ENCODE measurements at regions not wholly inside any gene's neighbourhood (a gene's known extent, or its start where the extent isn't known, plus 50 kb on each side); places are given as distances from the start of the nearest gene placed in this dataset.

GRCh38 chr2:234684466-234684865, 187.6 kb upstream of the ARL4C start:
- no peak for ATAC-seq (ENCODE audit: low FRiP score in 2 of 2)
- DNase-seq, result no peak
- Histone ChIP-seq H3K4me3 (no peak overlapping the region), H3K27me3 (no peaks in the 10 kb centered on the region), H3K9me3 (no peaks in the 10 kb centered on the region), H3K27ac (no peak overlapping the region), H3K4me1 (peaks cover 0 to 7% (median 0%) of the 10 kb centered on the region in 4 donors), H3K36me3 (no peaks in the 10 kb centered on the region)
- TF ChIP-seq POLR2AphosphoS5 (IDR thresholded peaks at IDR 0.05) (no peak), EP300 (IDR thresholded peaks at IDR 0.05) (no peak), CTCF (IDR thresholded peaks at IDR 0.05) (no peak), POLR2A (IDR thresholded peaks at IDR 0.05) (no peak)
- WGBS, 2 donors, result 50 to 60% methylated on average over 1 of the region's 1 CpG

DNA sequence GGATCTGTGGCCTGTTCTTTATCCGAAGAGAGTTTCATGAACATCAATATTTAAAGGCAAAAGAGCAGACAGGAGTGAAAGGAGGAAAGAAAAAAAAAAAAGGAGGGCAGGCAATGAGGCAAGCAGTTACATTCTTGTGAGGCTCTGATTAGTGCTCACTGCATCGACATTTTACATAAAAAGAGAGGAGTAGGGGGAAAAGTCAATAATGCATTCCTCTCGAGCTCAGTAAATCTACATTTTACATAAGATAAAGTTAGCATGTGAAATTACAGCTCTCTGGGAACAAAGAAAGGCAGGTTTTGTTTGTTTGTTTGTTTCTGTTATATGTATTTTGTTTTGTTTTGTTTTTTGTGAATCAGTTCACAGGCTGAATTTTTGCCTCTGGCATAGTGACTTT, 187.1 kb upstream of the ARL4C start:
- Histone ChIP-seq H3K4me1 (peaks cover 0 to 7% (median 0%) of the 10 kb centered on the region in 4 donors), H3K27me3 (no peaks in the 10 kb centered on the region), H3K9me3 (no peaks in the 10 kb centered on the region), H3K36me3 (no peaks in the 10 kb centered on the region), H3K27ac (no peak overlapping the region), H3K4me3 (no peak overlapping the region)
- 78 to 83% methylated on average over 3 of the region's 3 CpGs for WGBS, 2 donors
- TF ChIP-seq POLR2A (IDR thresholded peaks at IDR 0.05), result no peak
- no peak for TF ChIP-seq CTCF (IDR thresholded peaks at IDR 0.05)
- no peak for TF ChIP-seq POLR2AphosphoS5 (IDR thresholded peaks at IDR 0.05)
- no peak for TF ChIP-seq EP300 (IDR thresholded peaks at IDR 0.05)
- ATAC-seq (ENCODE audit: low FRiP score in 2 of 2) (no peak), DNase-seq (no peak)

DNA sequence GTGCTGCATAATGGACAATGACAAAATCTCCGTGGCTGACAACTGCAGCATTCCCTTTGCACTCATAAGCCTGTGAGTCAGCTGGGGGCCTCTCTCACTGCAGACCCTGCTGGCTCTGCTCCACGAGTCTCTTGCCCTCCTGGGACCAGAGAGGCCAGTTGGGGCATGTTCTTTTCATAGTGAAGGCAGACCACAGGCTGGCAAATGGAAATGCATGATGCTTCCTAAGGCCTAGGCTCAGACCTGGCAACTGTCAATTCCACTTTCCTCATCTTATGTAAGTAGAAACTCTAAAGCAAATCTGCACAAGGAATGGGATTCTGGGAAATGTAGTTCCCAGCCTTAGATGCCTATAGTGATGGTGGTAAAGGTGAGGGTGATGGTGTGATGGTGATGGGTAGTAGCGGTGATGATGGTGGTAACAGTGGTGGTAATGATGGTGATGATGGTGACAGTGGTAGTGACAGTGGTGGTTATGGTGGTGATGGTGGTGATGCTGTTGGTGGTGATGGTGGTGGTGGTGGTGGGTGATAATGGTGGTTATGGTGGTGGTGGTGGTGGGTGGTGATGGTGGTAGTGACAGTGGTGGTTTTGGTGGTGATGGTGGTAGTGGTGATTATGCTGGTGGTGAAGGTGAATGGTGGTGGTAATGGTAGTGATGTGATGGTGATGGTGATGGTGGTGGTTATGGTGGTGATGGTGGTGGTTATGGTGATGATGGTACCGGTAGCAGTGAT, 185.8 kb upstream of the ARL4C start:
- 70 to 85% methylated on average over 4 of the region's 4 CpGs for WGBS, 2 donors
- peaks cover 0 to 7% (median 1%) of the 10 kb centered on the region in 4 donors for H3K4me1 ChIP-seq
- no peak overlapping the region for H3K27ac ChIP-seq
- no peak for DNase-seq
- H3K36me3 ChIP-seq, result no peaks in the 10 kb centered on the region
- TF ChIP-seq EP300 (IDR thresholded peaks at IDR 0.05), result no peak
- no peak for TF ChIP-seq POLR2AphosphoS5 (IDR thresholded peaks at IDR 0.05)
- TF ChIP-seq POLR2A (IDR thresholded peaks at IDR 0.05), result no peak
- no peak for TF ChIP-seq CTCF (IDR thresholded peaks at IDR 0.05)
- no peaks in the 10 kb centered on the region for H3K9me3 ChIP-seq
- H3K4me3 ChIP-seq, result no peak overlapping the region
- H3K27me3 ChIP-seq, result no peaks in the 10 kb centered on the region
- no peak for ATAC-seq (ENCODE audit: low FRiP score in 2 of 2)

GRCh38 chr2:234680688-234681619, 184.1 kb upstream of the ARL4C start:
- Histone ChIP-seq H3K36me3 (no peaks in the 10 kb centered on the region), H3K27ac (peak overlapping the region in 1 of 4 donors; percentile 6), H3K27me3 (no peaks in the 10 kb centered on the region), H3K9me3 (no peaks in the 10 kb centered on the region), H3K4me1 (peaks cover 0 to 7% (median 1%) of the 10 kb centered on the region in 4 donors), H3K4me3 (no peak overlapping the region)
- no peak for DNase-seq
- 85 to 92% methylated on average over 9 of the region's 9 CpGs for WGBS, 2 donors
- TF ChIP-seq EP300 (IDR thresholded peaks at IDR 0.05) (no peak), POLR2A (IDR thresholded peaks at IDR 0.05) (no peak), CTCF (IDR thresholded peaks at IDR 0.05) (no peak), POLR2AphosphoS5 (IDR thresholded peaks at IDR 0.05) (no peak)
- no peak for ATAC-seq (ENCODE audit: low FRiP score in 2 of 2)
